Osteocyte (in vitro differentiated cells): ENCODE measurements at regions not wholly inside any gene's neighbourhood (a gene's known extent, or its start where the extent isn't known, plus 50 kb on each side); places are given as distances from the start of the nearest gene placed in this dataset.

ENCODE experiments used
- DNase-seq: peaks from one replicate; pipeline ENCODE4 v3.0.0; 2021; ENCODE audit warnings: mixed read lengths; ENCODE audit not compliant: unreplicated experiment; ENCODE audit errors: extremely low spot score
- H3K27ac Mint-ChIP-seq: one replicate; pipeline ENCODE4 v1.8.0; 2021; ENCODE audit warnings: mild to moderate bottlenecking, mixed read lengths; ENCODE audit not compliant: unreplicated experiment
- H3K27me3 Mint-ChIP-seq: one replicate; pipeline ENCODE4 v1.8.0; 2021; ENCODE audit warnings: mixed read lengths; ENCODE audit not compliant: unreplicated experiment
- H3K36me3 Mint-ChIP-seq: one replicate; pipeline ENCODE4 v1.8.0; 2021; ENCODE audit warnings: mixed read lengths; ENCODE audit not compliant: unreplicated experiment
- H3K4me1 Mint-ChIP-seq: one replicate; pipeline ENCODE4 v1.8.0; 2021; ENCODE audit warnings: mixed read lengths; ENCODE audit not compliant: unreplicated experiment
- H3K4me3 Mint-ChIP-seq: one replicate; pipeline ENCODE4 v1.8.0; 2021; ENCODE audit warnings: mild to moderate bottlenecking, moderate library complexity, mixed read lengths; ENCODE audit not compliant: unreplicated experiment
- H3K9me3 Mint-ChIP-seq: one replicate; pipeline ENCODE4 v1.8.0; 2021; ENCODE audit warnings: mixed read lengths; ENCODE audit not compliant: unreplicated experiment
- TF ChIP-seq, protein P1 (sequence below): fragments of 200-600 bp; sonication (generic); IDR thresholded peaks from 2 replicates; pipeline ENCODE4 v1.5.0; 2021; ENCODE audit warnings: antibody characterized with exemption, mild to moderate bottlenecking, moderate library complexity

GRCh38 chr4:157591245-157591644 lies 370.7 kb downstream of the GRIA2 start:
- H3K36me3 Mint-ChIP-seq = no peaks in the 10 kb centered on the region
- no peak for DNase-seq
- no peaks in the 10 kb centered on the region for H3K4me1 Mint-ChIP-seq
- no peak overlapping the region for H3K4me3 Mint-ChIP-seq
- H3K9me3 Mint-ChIP-seq = no peaks in the 10 kb centered on the region
- no peak overlapping the region for H3K27ac Mint-ChIP-seq
- peaks cover 10% of the 10 kb centered on the region for H3K27me3 Mint-ChIP-seq
- TF ChIP-seq, protein P1, sequence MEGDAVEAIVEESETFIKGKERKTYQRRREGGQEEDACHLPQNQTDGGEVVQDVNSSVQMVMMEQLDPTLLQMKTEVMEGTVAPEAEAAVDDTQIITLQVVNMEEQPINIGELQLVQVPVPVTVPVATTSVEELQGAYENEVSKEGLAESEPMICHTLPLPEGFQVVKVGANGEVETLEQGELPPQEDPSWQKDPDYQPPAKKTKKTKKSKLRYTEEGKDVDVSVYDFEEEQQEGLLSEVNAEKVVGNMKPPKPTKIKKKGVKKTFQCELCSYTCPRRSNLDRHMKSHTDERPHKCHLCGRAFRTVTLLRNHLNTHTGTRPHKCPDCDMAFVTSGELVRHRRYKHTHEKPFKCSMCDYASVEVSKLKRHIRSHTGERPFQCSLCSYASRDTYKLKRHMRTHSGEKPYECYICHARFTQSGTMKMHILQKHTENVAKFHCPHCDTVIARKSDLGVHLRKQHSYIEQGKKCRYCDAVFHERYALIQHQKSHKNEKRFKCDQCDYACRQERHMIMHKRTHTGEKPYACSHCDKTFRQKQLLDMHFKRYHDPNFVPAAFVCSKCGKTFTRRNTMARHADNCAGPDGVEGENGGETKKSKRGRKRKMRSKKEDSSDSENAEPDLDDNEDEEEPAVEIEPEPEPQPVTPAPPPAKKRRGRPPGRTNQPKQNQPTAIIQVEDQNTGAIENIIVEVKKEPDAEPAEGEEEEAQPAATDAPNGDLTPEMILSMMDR = no peak

DNA sequence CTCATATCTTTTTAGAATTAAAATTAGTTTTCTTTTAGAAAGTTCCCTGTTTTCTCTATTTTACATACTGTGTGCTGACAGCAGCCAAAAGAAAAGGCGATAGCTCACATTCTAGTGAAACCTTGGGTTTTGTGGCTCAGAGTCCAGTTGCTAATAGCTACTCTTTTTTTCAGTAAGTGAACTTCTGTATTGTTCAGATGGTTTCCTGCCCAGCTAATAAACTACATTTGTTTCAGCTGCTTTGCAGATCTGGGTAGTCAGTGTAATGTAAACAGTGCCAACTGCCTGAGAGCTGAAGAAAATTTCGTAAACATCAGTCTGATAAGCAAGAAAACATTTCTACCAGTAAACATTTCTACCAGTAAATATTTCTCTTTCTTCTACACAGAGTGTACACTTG lies 370.2 kb downstream of the GRIA2 start:
- TF ChIP-seq, protein P1 = no peak
- Mint-ChIP-seq H3K27me3 (peaks cover 10% of the 10 kb centered on the region), H3K9me3 (no peaks in the 10 kb centered on the region), H3K4me1 (no peaks in the 10 kb centered on the region), H3K27ac (no peak overlapping the region), H3K4me3 (no peak overlapping the region), H3K36me3 (no peaks in the 10 kb centered on the region)
- no peak for DNase-seq

DNA sequence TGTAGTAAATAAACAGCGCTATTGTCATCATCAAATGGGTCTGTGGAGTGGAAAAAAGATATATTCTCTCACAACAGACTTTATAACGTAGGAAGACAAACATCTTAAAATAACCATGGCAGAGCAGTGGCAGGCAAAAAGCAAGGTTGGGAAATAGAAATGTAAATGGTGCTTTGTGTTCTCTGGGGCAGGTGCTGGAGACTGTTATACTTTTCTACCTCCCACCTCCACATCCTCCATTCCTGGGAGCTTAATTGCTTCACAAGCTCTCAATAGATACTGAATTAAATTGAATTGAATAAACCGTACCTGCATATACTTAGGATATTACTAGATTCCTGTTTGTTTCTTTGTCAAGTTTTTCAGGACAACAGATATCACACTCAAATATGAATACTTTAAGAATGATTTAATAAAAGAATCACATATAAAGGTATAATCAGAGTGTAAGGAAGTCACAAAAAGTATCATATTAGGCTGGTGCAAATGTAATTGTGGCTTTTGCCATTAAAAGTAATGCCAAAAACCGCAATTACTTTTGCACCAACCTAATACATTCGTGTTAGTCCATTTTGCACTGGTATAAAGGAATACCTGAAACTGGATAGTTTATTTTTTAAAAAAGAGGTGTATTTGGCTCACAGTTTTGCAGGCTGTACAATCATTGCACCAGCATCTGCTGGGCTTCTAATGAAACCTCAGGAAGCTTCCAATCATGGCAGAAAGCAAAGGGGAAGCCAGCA lies 367.3 kb downstream of the GRIA2 start:
- H3K36me3 Mint-ChIP-seq = no peaks in the 10 kb centered on the region

GRCh38 chr4:157582141-157582540 lies 361.6 kb downstream of the GRIA2 start:
- Mint-ChIP-seq H3K36me3 (no peaks in the 10 kb centered on the region), H3K4me1 (no peaks in the 10 kb centered on the region), H3K27me3 (peaks cover 6% of the 10 kb centered on the region), H3K9me3 (no peaks in the 10 kb centered on the region), H3K4me3 (no peak overlapping the region), H3K27ac (no peak overlapping the region)
- TF ChIP-seq, protein P1 = no peak
- DNase-seq = no peak

More for the DNA sequence above, 367.3 kb downstream of the GRIA2 start:
- Mint-ChIP-seq H3K4me3 (no peak overlapping the region), H3K27ac (no peak overlapping the region), H3K9me3 (no peaks in the 10 kb centered on the region), H3K4me1 (no peaks in the 10 kb centered on the region), H3K27me3 (peaks cover 13% of the 10 kb centered on the region)
- TF ChIP-seq, protein P1 = no peak
- DNase-seq = no peak

GRCh38 chr4:157576671-157577217 lies 356.2 kb downstream of the GRIA2 start:
- Mint-ChIP-seq H3K4me1 (no peaks in the 10 kb centered on the region), H3K4me3 (no peak overlapping the region), H3K9me3 (no peaks in the 10 kb centered on the region), H3K27ac (no peak overlapping the region), H3K27me3 (peaks cover 5% of the 10 kb centered on the region), H3K36me3 (no peaks in the 10 kb centered on the region)
- no peak for DNase-seq
- TF ChIP-seq, protein P1 = no peak
